ENCODE measurements at regions not wholly inside any gene's neighbourhood (a gene's known extent, or its start where the extent isn't known, plus 50 kb on each side); places are given as distances from the start of the nearest gene placed in this dataset.

- TF ChIP-seq, protein P1, sequence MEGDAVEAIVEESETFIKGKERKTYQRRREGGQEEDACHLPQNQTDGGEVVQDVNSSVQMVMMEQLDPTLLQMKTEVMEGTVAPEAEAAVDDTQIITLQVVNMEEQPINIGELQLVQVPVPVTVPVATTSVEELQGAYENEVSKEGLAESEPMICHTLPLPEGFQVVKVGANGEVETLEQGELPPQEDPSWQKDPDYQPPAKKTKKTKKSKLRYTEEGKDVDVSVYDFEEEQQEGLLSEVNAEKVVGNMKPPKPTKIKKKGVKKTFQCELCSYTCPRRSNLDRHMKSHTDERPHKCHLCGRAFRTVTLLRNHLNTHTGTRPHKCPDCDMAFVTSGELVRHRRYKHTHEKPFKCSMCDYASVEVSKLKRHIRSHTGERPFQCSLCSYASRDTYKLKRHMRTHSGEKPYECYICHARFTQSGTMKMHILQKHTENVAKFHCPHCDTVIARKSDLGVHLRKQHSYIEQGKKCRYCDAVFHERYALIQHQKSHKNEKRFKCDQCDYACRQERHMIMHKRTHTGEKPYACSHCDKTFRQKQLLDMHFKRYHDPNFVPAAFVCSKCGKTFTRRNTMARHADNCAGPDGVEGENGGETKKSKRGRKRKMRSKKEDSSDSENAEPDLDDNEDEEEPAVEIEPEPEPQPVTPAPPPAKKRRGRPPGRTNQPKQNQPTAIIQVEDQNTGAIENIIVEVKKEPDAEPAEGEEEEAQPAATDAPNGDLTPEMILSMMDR (IDR thresholded peaks at IDR 0.05) = no peak
- no peak for TF ChIP-seq POLR2A (IDR thresholded peaks at IDR 0.05)
These were observed 1573.6 kb downstream of the TECRL start for GRCh38 chr4:62835631-62836030.

Data from Peyer's patch (tissue), 4 donors.